HG02852 (cell line): ENCODE measurements at regions not wholly inside any gene's neighbourhood (a gene's known extent, or its start where the extent isn't known, plus 50 kb on each side); places are given as distances from the start of the nearest gene placed in this dataset.
A peak's percentile ranks its signal among the peaks of the same experiment; 100 is the strongest.

Experiments used
- ATAC-seq: cut with Tn5 transposase; IDR thresholded peaks from one replicate; pipeline ENCODE4 v1.9.1; 2021; ENCODE audit warnings: mild to moderate bottlenecking, moderate library complexity; ENCODE audit not compliant: unreplicated experiment

DNA sequence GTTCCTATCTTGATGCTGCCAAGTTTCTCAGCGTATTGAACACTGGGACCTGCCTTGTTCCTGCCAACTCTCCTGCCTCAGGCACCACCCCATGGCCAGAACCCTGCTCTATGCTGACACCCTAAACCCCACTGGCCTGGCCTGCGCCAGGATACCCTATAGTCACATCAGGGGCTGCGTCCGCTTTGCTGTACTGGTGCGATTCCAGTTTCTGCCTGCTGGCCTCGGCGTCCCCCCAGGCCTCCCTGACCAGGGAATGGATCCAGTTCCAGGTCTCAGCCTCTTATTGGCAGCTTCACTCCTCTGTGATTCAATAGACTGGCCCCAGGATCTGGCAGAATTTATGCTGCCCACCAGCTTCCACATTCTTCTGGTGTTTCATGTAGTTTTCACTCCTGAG lies 55.0 kb downstream of the GPR6 start:
- no peak for ATAC-seq

DNA sequence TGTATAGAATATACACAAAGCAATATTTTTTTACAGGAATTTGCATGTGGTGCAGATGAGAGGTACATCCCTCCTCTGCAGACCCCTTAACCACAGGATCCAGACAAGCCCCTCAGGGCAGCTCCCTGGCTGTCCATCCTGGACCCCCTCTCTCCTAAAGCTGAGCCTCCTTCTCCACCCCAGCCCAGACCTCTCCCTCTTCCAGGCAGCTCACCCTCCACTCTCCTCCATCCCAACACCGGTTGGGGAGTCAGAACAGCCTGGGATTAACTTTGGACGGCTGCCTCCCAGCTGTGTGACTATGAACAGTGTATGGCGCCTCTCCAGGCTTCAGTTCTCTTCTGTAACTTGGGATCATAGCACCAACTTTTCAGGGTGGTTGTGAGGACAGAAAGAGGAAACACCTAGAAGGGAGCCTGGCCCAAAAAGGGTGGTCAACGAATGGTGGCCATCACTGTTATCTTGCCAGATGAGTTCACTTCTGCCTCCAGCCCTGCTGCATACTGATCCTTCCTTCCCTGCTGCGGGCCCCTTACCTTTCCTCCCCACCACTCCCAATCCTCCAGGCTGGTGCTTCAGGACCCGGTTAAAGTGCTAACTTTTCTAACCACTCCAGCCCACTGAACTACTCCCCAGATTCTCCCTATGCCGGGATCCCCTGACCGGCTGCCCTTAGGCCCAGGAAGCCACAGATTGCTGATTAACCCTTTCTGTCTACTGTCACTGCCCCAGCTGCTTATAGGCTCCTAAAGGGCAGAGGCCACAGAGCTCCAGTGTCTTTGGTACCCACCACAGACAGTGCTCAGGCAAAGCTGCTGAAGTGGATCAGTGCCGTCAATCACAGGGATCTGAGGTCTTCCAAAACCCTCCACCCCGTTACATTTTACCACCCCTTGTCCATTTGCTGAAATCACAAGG lies 55.9 kb downstream of the GPR6 start:
- no peak for ATAC-seq

DNA sequence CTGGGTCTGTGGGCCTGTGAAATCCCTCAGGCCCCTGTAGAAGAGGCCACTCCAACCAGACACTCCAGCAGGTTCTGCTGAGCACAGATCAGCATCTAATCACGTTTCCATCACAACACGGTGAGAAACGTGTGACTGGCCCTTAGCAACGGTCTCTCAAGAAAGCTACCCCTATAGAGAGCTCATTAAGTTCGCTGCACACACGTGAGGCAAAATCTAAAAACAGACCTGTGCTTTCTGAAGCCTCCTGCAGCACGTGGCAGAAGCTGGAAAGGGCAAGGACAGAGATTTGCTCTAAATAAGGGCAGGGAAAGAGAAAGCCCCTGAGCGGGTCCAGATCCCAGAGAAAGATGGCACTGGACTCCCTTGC lies 56.5 kb downstream of the GPR6 start:
- ATAC-seq: no peak

DNA sequence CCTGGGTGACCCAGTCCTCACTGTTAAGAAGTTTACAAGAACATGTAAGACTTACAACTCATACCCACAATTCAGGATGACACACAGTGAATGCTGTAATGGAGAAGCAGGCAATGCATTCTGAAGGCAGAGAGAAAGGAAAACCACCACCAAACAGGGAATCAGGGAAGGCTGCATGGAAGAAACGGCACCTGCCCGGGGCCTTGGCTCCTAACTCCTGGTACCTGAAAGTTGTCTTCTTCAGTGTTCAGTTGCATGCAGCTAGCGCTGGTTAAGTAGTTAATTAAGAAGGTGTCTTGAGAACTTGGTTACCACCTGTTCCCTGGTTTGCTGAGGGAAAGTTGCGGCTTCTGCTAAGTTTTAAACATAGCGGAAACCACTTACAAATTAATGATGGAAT lies 57.2 kb downstream of the GPR6 start:
- no peak for ATAC-seq

DNA sequence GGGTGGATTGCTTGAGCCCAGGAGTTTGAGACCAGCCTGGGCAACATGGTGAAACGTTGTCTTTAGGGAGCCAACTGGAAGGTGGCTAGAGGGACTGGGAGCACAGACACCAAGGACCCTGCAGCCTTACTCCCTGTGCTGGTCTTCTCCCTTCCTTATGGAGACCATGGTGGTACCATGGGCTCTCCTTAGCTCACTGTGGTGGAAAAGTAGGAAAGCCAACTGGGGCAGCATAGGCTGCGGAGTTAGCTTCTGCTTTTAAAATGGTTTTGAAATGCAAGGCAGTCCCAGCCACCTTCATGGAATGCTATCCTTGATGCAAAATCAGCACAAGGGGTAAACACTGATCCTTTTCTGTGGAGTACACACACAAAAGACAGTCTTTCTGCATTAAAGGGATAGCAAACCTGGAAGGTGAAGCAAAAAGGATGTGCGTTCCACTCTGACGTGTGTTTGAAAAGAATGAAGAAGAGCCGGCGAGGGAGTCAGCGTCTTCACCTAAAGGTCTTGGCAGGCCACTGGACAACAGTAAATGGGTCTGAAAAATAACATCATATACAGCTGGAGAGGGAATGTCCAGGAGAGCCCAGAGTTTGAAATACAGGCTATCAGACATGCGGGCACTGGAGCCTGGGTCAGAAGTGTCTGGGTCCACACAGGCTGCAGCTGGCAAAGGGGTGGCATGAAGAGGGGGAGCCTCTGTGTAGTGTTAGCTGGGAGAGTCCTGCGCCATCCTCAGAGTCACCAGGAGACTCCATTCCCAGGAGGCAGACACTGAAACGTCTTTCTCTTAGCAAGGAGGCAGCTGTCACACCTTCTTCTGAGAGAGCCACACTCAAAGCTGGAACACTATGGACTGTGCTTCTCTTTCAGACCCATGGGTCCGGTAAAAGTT lies 58.5 kb downstream of the GPR6 start:
- no peak for ATAC-seq

DNA sequence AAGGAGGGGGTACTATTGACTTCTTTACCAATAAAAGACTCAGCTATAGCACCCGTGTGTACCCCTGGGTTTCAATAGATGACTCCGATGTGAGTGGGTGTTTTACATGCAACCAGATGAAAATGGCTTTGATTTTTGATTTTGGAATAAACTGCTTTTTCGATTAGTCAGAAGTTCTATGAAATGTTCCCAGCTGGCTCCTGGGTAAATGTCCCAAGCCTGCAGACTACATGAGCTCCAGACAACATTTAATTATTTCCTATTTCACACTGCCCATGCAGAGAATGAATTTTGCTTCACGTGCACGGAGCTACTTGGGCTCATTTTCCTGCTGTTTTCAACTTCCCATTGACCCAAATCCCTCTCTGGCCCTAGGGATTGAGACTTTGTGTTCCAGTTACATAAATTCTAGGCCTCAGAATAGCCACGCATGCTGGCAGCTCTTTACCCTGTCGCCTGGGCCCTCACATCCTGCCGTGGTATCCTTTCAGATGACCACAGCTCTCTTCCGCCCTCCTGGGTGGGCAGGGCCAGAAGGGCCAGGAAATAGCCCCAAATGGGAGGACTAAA lies 59.7 kb downstream of the GPR6 start:
- ATAC-seq: no peak

DNA sequence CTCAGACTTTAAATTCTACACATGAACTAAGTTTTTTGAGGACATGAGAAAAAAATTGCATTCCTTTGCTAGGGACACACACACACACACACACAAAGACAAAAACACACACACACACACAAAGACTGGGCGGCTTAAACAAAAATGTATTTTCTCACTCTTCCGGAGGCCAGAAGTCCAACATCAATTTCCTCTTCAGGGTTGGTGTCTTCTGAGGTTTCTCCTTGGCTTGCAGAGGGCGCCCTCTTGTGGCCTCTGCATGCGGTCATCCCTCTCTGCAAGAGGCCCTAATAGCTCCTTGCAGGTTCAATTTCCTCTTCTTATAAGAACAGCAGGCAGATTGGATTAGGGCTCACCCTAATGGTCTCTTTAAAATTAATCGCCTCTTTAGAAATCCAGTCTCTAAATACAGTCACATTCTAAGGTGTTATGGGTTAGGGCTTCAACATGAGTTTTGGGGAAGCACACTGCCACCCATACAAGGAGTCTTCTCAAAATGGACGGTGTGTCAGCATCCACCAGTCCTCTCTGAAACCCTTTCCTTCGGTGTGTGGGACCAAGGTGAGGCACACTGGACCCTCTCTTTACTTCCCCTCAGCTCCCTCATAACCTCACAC lies 61.4 kb downstream of the GPR6 start:
- ATAC-seq: peak; percentile 69

DNA sequence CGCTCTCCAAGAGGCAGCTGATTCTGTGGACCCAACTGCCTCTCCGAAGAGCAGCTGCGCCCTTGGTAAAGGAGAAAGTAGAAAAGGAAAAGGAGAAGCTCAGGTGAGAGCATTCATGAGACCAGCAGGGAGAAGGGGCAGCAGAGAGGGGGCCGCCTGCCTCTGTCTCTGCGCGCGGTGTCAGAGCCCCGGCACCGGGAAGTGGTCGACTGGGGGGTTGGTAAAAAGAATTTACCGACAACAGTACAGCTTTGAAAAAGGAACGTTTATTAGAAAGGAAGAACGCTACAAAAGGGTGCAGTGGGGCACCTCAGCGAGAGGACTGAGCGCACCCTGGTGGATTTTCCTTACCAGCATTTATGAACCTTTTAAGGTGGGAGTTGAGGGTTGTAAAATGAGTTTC lies 61.9 kb downstream of the GPR6 start:
- ATAC-seq: peak; percentile 49

DNA sequence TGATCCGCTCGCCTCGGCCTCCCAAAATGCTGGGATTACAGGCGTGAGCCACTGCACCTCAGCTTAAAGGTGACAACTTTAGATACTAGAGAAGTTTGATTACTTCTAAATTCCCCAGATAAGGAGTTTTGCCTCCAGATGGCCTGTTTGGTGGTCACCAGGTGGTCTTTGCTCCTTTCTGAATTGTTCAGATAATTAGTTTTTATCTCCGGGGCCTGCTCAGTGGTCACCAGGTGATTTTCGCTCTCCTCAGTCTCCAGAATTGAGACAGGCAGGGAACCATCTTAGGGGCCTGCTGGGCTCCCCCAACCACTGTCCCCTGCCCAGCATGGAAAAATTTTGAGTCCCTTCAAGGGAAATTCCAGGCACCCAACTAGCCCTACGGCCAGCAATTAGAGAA lies 62.6 kb downstream of the GPR6 start:
- no peak for ATAC-seq

DNA sequence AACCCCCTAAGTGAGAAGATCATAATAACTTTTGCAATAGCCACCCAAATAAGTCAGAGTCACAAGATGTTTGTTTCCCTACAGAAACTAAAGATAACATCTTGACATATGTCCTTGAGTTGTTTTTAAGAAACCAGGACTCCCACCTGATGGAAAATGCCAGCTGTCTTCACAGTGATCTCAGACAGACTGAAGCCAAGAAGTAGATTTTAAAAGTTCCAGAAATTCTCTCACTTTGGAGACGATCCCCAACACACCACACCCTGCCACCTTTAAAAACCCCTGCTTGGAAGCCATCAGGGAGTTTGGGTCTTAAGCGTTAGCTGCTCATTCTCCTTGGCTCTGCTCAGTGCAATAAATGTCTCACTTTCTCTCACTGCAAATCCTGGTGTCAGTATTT lies 63.0 kb downstream of the GPR6 start:
- no peak for ATAC-seq

DNA sequence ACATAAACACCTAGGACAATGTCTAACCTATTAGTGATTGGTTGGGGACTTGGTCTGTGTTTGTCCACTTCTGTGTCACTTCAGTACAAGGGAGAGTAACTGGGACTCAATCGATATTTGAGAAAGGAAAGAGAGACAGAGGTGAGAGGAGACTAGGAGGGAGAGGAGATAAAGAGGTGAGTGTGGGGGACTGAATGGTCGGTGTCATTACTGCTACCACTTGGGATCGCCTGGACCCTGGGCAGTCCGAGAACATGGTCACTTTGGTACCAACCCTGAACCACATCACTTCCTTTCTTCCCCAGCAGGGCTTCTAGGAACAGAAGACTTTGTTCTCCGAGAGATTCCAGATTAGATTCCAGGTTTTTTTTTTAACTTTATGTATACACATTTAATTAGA lies 63.7 kb downstream of the GPR6 start:
- no peak for ATAC-seq

DNA sequence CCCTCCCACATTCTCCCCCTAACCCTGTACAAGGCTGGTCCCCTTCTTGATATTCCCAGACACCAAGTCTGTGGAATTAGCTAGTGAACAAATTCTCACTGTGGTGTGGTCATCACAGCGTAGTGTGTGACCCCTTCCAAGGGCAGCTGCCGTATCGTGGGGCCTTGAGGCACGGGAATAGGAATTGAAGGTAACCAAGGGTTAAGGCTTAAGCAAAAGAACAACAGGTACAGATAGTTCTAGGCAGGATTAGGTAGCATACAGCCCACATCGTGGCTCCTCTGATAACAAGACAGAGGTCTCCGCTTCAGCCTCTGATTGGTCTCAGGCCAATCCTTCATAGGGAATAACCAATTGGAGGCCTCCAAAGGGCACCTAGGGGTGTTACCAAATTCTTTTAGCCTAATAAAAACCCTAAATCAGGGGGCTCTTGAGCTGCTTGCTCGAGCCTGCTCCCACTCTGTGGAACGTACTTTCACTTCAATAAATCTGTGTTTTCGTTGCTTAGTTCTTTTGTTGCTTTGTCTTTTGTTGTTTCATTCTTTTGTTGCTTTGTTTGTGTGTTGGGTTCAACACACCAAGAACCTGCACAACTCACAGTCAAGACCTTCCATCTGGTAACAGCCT lies 64.7 kb downstream of the GPR6 start:
- no peak for ATAC-seq

DNA sequence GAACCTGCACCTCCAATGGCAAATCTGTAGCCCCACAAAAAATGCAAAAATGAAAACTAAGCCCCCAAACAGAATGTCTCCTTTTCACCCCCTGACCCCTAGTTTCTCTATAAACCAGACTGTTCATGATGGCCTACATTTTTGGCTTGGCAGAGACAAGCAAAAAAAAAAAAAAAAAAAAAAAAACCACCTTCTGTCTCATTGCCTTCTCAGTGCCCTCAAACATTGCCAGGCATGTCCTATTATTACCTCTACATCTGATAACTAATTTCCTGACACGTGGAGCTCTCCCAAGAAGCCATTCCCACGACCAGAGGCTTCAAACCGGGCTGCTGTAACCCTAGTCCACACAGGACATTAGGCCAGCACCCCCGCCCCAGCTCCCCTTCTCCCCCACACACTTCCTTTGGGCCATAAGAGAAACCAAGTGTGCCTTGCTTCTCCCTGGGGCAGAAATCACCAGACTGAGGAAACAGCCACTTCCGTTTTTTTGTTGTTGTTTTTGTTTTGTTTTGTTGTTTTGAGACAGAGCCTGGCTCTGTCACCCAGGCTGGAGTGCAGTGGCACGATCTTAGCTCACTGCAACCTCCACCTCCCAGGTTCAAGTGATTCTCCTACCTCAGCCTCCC lies 65.4 kb downstream of the GPR6 start:
- ATAC-seq: no peak

DNA sequence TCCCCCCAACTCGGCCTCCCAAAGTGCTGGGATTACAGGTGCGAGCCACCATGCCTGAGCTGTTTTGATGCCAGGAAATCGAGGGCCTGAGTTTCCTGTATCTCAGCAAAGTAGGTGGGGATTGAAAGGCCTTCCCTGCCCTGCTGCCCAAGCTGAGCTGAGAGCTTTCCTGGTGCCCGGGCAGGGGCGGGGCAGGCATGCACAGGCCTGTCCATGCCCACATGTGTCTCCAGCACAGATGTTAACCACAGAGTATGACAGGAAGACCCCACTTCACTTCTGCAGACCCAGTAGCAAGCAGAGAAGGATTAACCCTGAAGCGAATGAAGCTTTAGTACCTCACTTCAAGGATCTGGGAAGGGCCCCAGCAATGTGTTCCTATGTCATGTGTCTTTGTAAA lies 66.0 kb downstream of the GPR6 start:
- no peak for ATAC-seq

DNA sequence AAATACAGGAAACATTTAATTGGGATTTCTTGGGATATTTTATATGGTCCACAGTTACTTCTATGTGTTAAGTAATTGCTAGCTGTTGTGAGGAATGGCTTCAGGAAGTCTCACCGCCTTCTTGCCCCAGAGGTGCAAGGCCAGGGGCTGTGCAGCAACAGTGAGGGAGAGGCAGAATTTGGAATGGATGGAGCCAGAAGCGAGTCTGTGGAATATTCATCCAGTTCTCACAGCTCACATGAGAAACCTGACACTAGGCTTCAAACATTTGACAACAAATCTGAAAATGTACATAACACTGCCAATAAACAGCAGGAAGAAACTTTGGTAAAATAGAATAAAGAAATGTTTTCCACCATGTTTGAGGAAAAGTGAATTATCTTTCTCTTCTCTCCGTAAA lies 66.5 kb downstream of the GPR6 start:
- ATAC-seq: no peak

DNA sequence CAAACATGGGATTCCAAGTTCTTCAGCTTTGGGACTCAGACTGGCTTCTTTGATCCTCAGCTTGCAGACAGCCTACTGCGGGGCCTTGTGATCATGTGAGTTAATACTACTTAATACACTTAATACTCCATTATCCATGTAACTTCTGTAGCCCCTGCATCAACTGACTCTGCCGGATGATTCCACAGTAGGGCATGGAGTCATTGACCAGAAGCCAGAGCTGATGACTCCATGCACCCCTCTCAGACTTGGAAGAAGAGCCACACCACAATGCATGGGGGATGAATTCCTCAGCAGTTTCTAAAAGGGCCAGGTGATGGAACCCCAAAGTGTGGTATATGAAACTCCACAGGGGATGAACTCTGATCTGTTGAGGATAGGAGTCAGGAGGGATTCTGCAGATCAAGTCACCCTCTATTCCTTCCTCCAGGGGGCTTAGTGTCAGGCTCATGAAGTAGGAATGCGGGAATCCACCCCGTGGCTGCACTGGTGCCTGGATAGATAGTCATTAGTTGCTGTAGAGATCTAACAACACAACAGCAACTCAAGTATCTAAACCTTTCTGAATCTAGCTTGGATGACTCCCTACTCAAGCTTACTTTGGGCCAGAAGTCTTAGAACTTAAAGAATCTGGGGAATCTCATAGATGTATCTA lies 70.2 kb downstream of the GPR6 start:
- ATAC-seq: no peak

DNA sequence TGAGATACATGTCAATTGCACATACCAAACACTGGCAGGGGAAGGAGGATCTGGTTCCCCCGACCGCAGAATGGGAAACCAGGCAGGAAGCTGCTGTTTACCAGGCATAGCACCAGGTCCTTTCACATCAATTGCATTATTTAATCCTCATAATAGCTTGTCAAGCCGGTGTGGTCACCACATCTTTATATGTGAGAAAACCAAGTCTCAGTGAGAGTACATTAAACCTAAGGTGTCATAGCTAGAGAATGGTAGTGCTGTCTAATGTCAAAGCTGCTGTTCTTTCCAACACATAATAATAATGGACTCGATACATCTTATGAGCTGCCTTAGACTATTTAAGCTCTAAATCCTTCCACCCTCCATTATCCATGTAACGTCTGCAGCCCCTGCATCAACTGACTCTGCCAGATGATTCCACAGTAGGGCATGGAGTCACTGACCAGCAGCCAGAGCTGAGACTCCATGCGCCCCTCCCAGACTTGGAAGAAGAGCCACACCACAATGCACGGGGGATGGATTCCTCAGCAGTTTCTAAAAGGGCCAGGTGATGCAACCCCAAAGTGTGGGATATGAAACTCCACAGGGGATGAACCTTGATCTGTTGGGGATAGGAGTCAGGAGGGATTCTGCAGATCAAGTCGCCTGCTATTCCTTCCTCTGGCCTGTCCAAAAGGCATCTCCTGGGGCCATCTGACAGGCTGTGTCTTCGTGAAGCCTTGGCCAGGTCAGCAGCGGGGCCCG lies 71.8 kb downstream of the GPR6 start:
- ATAC-seq: no peak
